ENCODE measurements at regions not wholly inside any gene's neighbourhood (a gene's known extent, or its start where the extent isn't known, plus 50 kb on each side); places are given as distances from the start of the nearest gene placed in this dataset.
"Not testable (repeated sequence)": the region's sequence is repeated elsewhere in the genome, so short reads cannot be mapped to it uniquely, and the experiment has no call there.

GRCh38 chr12:73991138-73991537 is 546.5 kb upstream of the ATXN7L3B start:
- FAIRE-seq (no peak), ATAC-seq (no peak), DNase-seq (ENCODE audit: low read depth in 1 of 2, low spot score in 1 of 2) (no peak)
- TF ChIP-seq MAFK (IDR thresholded peaks at IDR 0.05; ENCODE audit: partially characterized antibody), result peak; percentile 87
- TF ChIP-seq HOXB13 (CRISPR knock-in tag; IDR thresholded peaks at IDR 0.05; ENCODE audit: low read depth), result no peak
- Histone ChIP-seq H3K4me2 (no peak overlapping the region), H3K9me3 (no peaks in the 10 kb centered on the region), H3K4me1 (no peaks in the 10 kb centered on the region), H3K4me3 (no peak overlapping the region), H3K27ac (no peak overlapping the region)
- ChIA-PET POLR2A (no interaction called here), CTCF (no interaction called here)
- WGBS (ENCODE audit: missing lambda C conversion rate), result 38% methylated on average over 3 of the region's 3 CpGs

GRCh38 chr12:73998894-73999293 is 538.7 kb upstream of the ATXN7L3B start:
- Histone ChIP-seq H3K4me2 (no peak overlapping the region), H3K27ac (no peak overlapping the region), H3K4me1 (no peaks in the 10 kb centered on the region), H3K9me3 (no peaks in the 10 kb centered on the region), H3K4me3 (no peak overlapping the region)
- ATAC-seq (no peak), DNase-seq (ENCODE audit: low read depth in 1 of 2, low spot score in 1 of 2) (no peak), FAIRE-seq (no peak)
- ChIA-PET CTCF (no interaction called here), POLR2A (no interaction called here)
- TF ChIP-seq JUNB (IDR thresholded peaks at IDR 0.05), result no peak
- no peak for TF ChIP-seq PHF8 (IDR thresholded peaks at IDR 0.05; ENCODE audit: borderline replicate concordance, low read depth)
- no peak for TF ChIP-seq EHF (CRISPR knock-in tag; IDR thresholded peaks at IDR 0.05)
- no peak for TF ChIP-seq FOSB (CRISPR knock-in tag; IDR thresholded peaks at IDR 0.05)
- no peak for TF ChIP-seq HDAC2 (IDR thresholded peaks at IDR 0.05)
- TF ChIP-seq BHLHE40 (IDR thresholded peaks at IDR 0.05; ENCODE audit: low read depth, low read length), result no peak
- TF ChIP-seq CTCF (IDR thresholded peaks at IDR 0.05), result no peak
- TF ChIP-seq USF2 (IDR thresholded peaks at IDR 0.05), result no peak
- TF ChIP-seq NFE2L2 (conservative IDR thresholded peaks at IDR 0.05; ENCODE audit: low read length), result no peak
- no peak for TF ChIP-seq HOXA7 (CRISPR knock-in tag; IDR thresholded peaks at IDR 0.05)
- no peak for TF ChIP-seq KDM5A (IDR thresholded peaks at IDR 0.05)
- no peak for TF ChIP-seq NPAS2 (CRISPR knock-in tag; IDR thresholded peaks at IDR 0.05; ENCODE audit: borderline replicate concordance)
- TF ChIP-seq CBX8 (IDR thresholded peaks at IDR 0.05), result no peak
- WGBS (ENCODE audit: missing lambda C conversion rate), result 27% methylated on average over 1 of the region's 1 CpG

- Histone ChIP-seq H3K9me3 (no peaks in the 10 kb centered on the region), H3K4me2 (no peak overlapping the region), H3K27ac (no peak overlapping the region), H3K4me1 (peaks cover 8% of the 10 kb centered on the region; the same call in 2 of the 3 replicates), H3K4me3 (no peak overlapping the region)
- DNase-seq (ENCODE audit: low read depth in 1 of 2, low spot score in 1 of 2), result no peak
- CTCF ChIA-PET, result interaction anchor here (1.0 kb wide), 1 partner anchor 400 kb away, joined by 4 read pairs; no protein-coding TSS in a partner anchor
- TF ChIP-seq E2F6 (IDR thresholded peaks at IDR 0.05; ENCODE audit: borderline replicate concordance, low read depth), result no peak
- peak; percentile 93 for TF ChIP-seq ZC3H11A (IDR thresholded peaks at IDR 0.05)
- POLR2A ChIA-PET, result no interaction called here
- no peak for FAIRE-seq
- no peak for ATAC-seq
- WGBS (ENCODE audit: missing lambda C conversion rate), result 92% methylated on average over 5 of the region's 5 CpGs
Measured at GRCh38 chr12:74015118-74015517, 522.5 kb upstream of the ATXN7L3B start.

GRCh38 chr12:74016324-74016723 is 521.3 kb upstream of the ATXN7L3B start:
- TF ChIP-seq ZC3H11A (IDR thresholded peaks at IDR 0.05), result peak; percentile 87
- H3K4me1 ChIP-seq; FAIRE-seq; H3K27ac ChIP-seq; ATAC-seq; H3K4me2 ChIP-seq; POLR2A ChIA-PET; H3K9me3 ChIP-seq; CTCF ChIA-PET; DNase-seq (ENCODE audit: low read depth in 1 of 2, low spot score in 1 of 2); H3K4me3 ChIP-seq: not testable (repeated sequence)
- 89% methylated on average over 5 of the region's 5 CpGs for WGBS (ENCODE audit: missing lambda C conversion rate)

All from A549 (cell line).